Motor neuron (in vitro differentiated cells): ENCODE measurements at regions not wholly inside any gene's neighbourhood (a gene's known extent, or its start where the extent isn't known, plus 50 kb on each side); places are given as distances from the start of the nearest gene placed in this dataset.

Experiments used
- ATAC-seq, 8 experiments: fragments of 200-7000 bp; cut with Tn5 transposase; replicated peaks in 6 of 8; 2 replicates each; pipeline ENCODE4 v1.8.0; 2021; ENCODE audit warnings: mild to moderate bottlenecking in 8 of 8, moderate library complexity in 8 of 8
- H3K27ac ChIP-seq, 2 donors: fragments of 250-450 bp; sonication (Bioruptor Pico); 2 replicates each; pipeline ENCODE4 v1.9.0; 2021; ENCODE audit warnings: antibody characterized with exemption in 2 of 2, mild to moderate bottlenecking in 2 of 2, moderate library complexity in 1 of 2
- H3K4me1 ChIP-seq, 2 donors: fragments of 250-450 bp; sonication (Bioruptor Pico); replicated peaks in 1 of 2; 2 replicates each; pipeline ENCODE4 v1.6.1; 2021; ENCODE audit warnings: antibody characterized with exemption in 2 of 2, mild to moderate bottlenecking in 2 of 2, moderate library complexity in 1 of 2
- H3K4me3 ChIP-seq, 5 donors: fragments of 250-450 bp; sonication (Bioruptor Pico); 2 replicates each; pipeline ENCODE4 v1.9.0; 2021; ENCODE audit warnings: antibody characterized with exemption in 5 of 5, mild to moderate bottlenecking in 5 of 5, moderate library complexity in 4 of 5
- WGBS, 10 experiments: fragments of 450-650 bp; shearing (Covaris generic); methylation state at CpG; one replicate each; pipeline ENCODE4 v1.0.0; 2022; 5-methylcytosine and 5-hydroxymethylcytosine counted together
- in situ Hi-C, 9 experiments: fragments of 400-800 bp; cut with MboI; loops; one replicate each; pipeline ENCODE4 v1.15.0; 2021; ENCODE audit warnings: low sequenced_read_pairs in 9 of 9, low pct_unique_long_range_greater_than_20kb in 2 of 9; ENCODE audit not compliant: unreplicated experiment in 9 of 9

- ATAC-seq = no peak
- 80 to 100% (median 90%) methylated on average over 1 of the region's 1 CpG; no CpG with 5 or more reads in 1 of the 10 experiments for WGBS, 10 experiments
- no peak overlapping the region for H3K4me3 ChIP-seq
- H3K27ac ChIP-seq = no peak overlapping the region
- in situ Hi-C loops = no loop called here
- peaks cover 22 to 23% of the 10 kb centered on the region in 2 donors for H3K4me1 ChIP-seq
Measured at GRCh38 chr15:35302334-35302733, 217.2 kb upstream of the NANOGP8 start.

- 71 to 100% (median 100%) methylated on average over 1 to 2 of the region's 2 CpGs for WGBS, 10 experiments
- in situ Hi-C loops = no loop called here
- no peak for ATAC-seq
- H3K27ac ChIP-seq = no peak overlapping the region
- H3K4me1 ChIP-seq = peaks cover 11 to 12% of the 10 kb centered on the region in 2 donors
- no peak overlapping the region for H3K4me3 ChIP-seq
Measured at GRCh38 chr15:35301088-35301487, 216.0 kb upstream of the NANOGP8 start.

- ATAC-seq = no peak
- Histone ChIP-seq H3K27ac (no peak overlapping the region), H3K4me1 (peaks cover 0 to 4% of the 10 kb centered on the region in 2 donors), H3K4me3 (no peak overlapping the region)
- WGBS, 10 experiments = 88 to 100% (median 96%) methylated on average over 2 to 25 of the region's 33 CpGs
- in situ Hi-C loops = loop anchor here in 3 of 9 experiments (10.0 to 25.0 kb wide), 3 partner anchors 138 to 212 kb away; partner anchors contain the start of gene NANOGP8 (in 2 of the 3)
Measured at GRCh38 chr15:35299059-35299735, 214.1 kb upstream of the NANOGP8 start.

- 76 to 100% (median 98%) methylated on average over 1 to 15 of the region's 16 CpGs; no CpG with 5 or more reads in 3 of the 10 experiments for WGBS, 10 experiments
- Histone ChIP-seq H3K4me1 (peaks cover under 1 to 6% of the 10 kb centered on the region in 2 donors), H3K4me3 (no peak overlapping the region), H3K27ac (no peak overlapping the region)
- ATAC-seq = no peak
- in situ Hi-C loops = loop anchor here in 3 of 9 experiments (10.0 to 25.0 kb wide), 3 partner anchors 139 to 211 kb away; partner anchors contain the start of gene NANOGP8 (in 2 of the 3)
Measured at GRCh38 chr15:35298509-35298908, 213.4 kb upstream of the NANOGP8 start.

GRCh38 chr15:35293353-35294130, 208.4 kb upstream of the NANOGP8 start:
- 26 to 100% (median 54%) methylated on average over 1 to 4 of the region's 4 CpGs; no CpG with 5 or more reads in 1 of the 10 experiments for WGBS, 10 experiments
- H3K27ac ChIP-seq = no peak overlapping the region
- H3K4me1 ChIP-seq = peaks cover 10 to 28% of the 10 kb centered on the region in 2 donors
- ATAC-seq = peak in 7 of 8 experiments; percentile 54 to 92 (median 73)
- in situ Hi-C loops = loop anchor here in 3 of 9 experiments (10.0 to 25.0 kb wide), 3 partner anchors 144 to 206 kb away; partner anchors contain the start of gene NANOGP8 (in 2 of the 3)
- no peak overlapping the region for H3K4me3 ChIP-seq

GRCh38 chr15:35290301-35290721, 205.2 kb upstream of the NANOGP8 start:
- WGBS, 10 experiments = 60 to 100% (median 88%) methylated on average over 1 to 5 of the region's 5 CpGs; no CpG with 5 or more reads in 2 of the 10 experiments
- in situ Hi-C loops = loop anchor here in 3 of 9 experiments (10.0 to 25.0 kb wide), 3 partner anchors 147 to 203 kb away; partner anchors contain the start of gene NANOGP8 (in 2 of the 3)
- peak in 6 of 8 experiments; percentile 31 to 65 (median 54) for ATAC-seq
- H3K4me3 ChIP-seq = no peak overlapping the region
- H3K27ac ChIP-seq = no peak overlapping the region
- peaks cover 10 to 38% of the 10 kb centered on the region in 2 donors for H3K4me1 ChIP-seq

GRCh38 chr15:35289024-35289617, 204.0 kb upstream of the NANOGP8 start:
- Histone ChIP-seq H3K27ac (no peak overlapping the region), H3K4me3 (no peak overlapping the region), H3K4me1 (peaks cover 10 to 38% of the 10 kb centered on the region in 2 donors)
- peak; percentile 67 to 88 (median 78) for ATAC-seq
- WGBS, 10 experiments = 0 to 40% (median 12%) methylated on average over 2 to 3 of the region's 3 CpGs
- in situ Hi-C loops = loop anchor here in 3 of 9 experiments (25.0 kb wide), 2 partner anchors 148 to 202 kb away; partner anchors contain the start of gene NANOGP8 (in 2 of the 3)

GRCh38 chr15:35288580-35288979, 203.5 kb upstream of the NANOGP8 start:
- H3K27ac ChIP-seq = no peak overlapping the region
- peak in 2 of 8 experiments; percentile 14 to 73 for ATAC-seq
- no peak overlapping the region for H3K4me3 ChIP-seq
- in situ Hi-C loops = loop anchor here in 3 of 9 experiments (25.0 kb wide), 2 partner anchors 149 to 201 kb away; partner anchors contain the start of gene NANOGP8 (in 2 of the 3)
- 11 to 92% (median 70%) methylated on average over 3 of the region's 3 CpGs; no CpG with 5 or more reads in 1 of the 10 experiments for WGBS, 10 experiments
- peaks cover 10 to 37% of the 10 kb centered on the region in 2 donors for H3K4me1 ChIP-seq

- WGBS, 10 experiments = 78 to 94% (median 86%) methylated on average over 1 to 2 of the region's 2 CpGs; no CpG with 5 or more reads in 1 of the 10 experiments
- peaks cover 6 to 30% of the 10 kb centered on the region in 2 donors for H3K4me1 ChIP-seq
- in situ Hi-C loops = loop anchor here in 3 of 9 experiments (25.0 kb wide), 2 partner anchors 151 to 199 kb away; partner anchors contain the start of gene NANOGP8 (in 2 of the 3)
- ATAC-seq = no peak
- no peak overlapping the region for H3K27ac ChIP-seq
- H3K4me3 ChIP-seq = no peak overlapping the region
Measured at GRCh38 chr15:35286721-35287120, 201.6 kb upstream of the NANOGP8 start.

GRCh38 chr15:35282965-35283496, 197.9 kb upstream of the NANOGP8 start:
- WGBS, 10 experiments = 70 to 100% (median 94%) methylated on average over 2 to 3 of the region's 3 CpGs; no CpG with 5 or more reads in 2 of the 10 experiments
- no peak overlapping the region for H3K27ac ChIP-seq
- peaks cover 0 to 7% of the 10 kb centered on the region in 2 donors for H3K4me1 ChIP-seq
- in situ Hi-C loops = loop anchor here in 3 of 9 experiments (25.0 kb wide), 2 partner anchors 154 to 196 kb away; partner anchors contain the start of gene NANOGP8 (in 2 of the 3)
- no peak for ATAC-seq
- H3K4me3 ChIP-seq = no peak overlapping the region

- Histone ChIP-seq H3K4me3 (no peak overlapping the region), H3K27ac (no peak overlapping the region), H3K4me1 (no peaks in the 10 kb centered on the region)
- in situ Hi-C loops = loop anchor here in 3 of 9 experiments (25.0 kb wide), 2 partner anchors 156 to 194 kb away; partner anchors contain the start of gene NANOGP8 (in 2 of the 3)
- no peak for ATAC-seq
- WGBS, 10 experiments = 20 to 100% (median 75%) methylated on average over 1 of the region's 1 CpG; no CpG with 5 or more reads in 3 of the 10 experiments
Measured at GRCh38 chr15:35281515-35281914, 196.4 kb upstream of the NANOGP8 start.

GRCh38 chr15:35279811-35280210, 194.7 kb upstream of the NANOGP8 start:
- WGBS, 10 experiments = 50 to 100% (median 80%) methylated on average over 1 of the region's 1 CpG; no CpG with 5 or more reads in 3 of the 10 experiments
- Histone ChIP-seq H3K4me3 (no peak overlapping the region), H3K27ac (no peak overlapping the region), H3K4me1 (no peaks in the 10 kb centered on the region)
- in situ Hi-C loops = loop anchor here in 3 of 9 experiments (25.0 kb wide), 2 partner anchors 157 to 193 kb away; partner anchors contain the start of gene NANOGP8 (in 2 of the 3)
- ATAC-seq = no peak
